Fibroblast of the aortic adventitia (primary cell): ENCODE measurements at regions not wholly inside any gene's neighbourhood (a gene's known extent, or its start where the extent isn't known, plus 50 kb on each side); places are given as distances from the start of the nearest gene placed in this dataset.
"Not testable (repeated sequence)": the region's sequence is repeated elsewhere in the genome, so short reads cannot be mapped to it uniquely, and the experiment has no call there.

ENCODE experiments used
- DNase-seq: peaks from one replicate; pipeline ENCODE4 v3.0.0-alpha.2; 2010; ENCODE audit warnings: low read depth
- H3K4me3 ChIP-seq: 2 replicates; pipeline ENCODE4 v1.5.1; 2011; ENCODE audit warnings: low read depth, mild to moderate bottlenecking, control low read depth, low read length, moderate library complexity
- TF ChIP-seq, protein P1 (sequence below): IDR thresholded peaks from 2 replicates; pipeline ENCODE4 v1.5.1; 2011; ENCODE audit warnings: mild to moderate bottlenecking, low read length, control low read depth, inconsistent platforms; ENCODE audit not compliant: insufficient read depth

DNA sequence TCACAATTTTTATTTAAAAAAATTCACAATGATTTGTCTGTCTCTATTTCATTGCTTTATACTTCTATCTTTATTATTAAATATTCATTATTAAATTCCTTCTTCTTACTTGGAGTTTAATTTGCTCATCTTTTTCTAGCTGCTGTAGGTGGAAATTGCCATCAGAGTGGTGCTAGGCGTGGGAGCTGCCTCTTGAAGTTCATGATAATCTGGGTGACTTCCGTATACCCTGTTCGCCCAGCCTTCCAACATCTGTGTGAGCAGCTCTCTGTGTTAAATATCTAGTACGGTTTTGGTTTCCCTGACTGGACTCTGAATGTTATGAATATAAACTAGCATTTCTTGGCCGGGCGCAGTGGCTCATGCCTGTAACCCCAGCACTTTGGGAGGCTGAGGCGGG, 84.0 kb upstream of the RPH3AL start:
- DNase-seq: no peak
- H3K4me3 ChIP-seq: no peak overlapping the region
- TF ChIP-seq, protein P1, sequence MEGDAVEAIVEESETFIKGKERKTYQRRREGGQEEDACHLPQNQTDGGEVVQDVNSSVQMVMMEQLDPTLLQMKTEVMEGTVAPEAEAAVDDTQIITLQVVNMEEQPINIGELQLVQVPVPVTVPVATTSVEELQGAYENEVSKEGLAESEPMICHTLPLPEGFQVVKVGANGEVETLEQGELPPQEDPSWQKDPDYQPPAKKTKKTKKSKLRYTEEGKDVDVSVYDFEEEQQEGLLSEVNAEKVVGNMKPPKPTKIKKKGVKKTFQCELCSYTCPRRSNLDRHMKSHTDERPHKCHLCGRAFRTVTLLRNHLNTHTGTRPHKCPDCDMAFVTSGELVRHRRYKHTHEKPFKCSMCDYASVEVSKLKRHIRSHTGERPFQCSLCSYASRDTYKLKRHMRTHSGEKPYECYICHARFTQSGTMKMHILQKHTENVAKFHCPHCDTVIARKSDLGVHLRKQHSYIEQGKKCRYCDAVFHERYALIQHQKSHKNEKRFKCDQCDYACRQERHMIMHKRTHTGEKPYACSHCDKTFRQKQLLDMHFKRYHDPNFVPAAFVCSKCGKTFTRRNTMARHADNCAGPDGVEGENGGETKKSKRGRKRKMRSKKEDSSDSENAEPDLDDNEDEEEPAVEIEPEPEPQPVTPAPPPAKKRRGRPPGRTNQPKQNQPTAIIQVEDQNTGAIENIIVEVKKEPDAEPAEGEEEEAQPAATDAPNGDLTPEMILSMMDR: no peak

DNA sequence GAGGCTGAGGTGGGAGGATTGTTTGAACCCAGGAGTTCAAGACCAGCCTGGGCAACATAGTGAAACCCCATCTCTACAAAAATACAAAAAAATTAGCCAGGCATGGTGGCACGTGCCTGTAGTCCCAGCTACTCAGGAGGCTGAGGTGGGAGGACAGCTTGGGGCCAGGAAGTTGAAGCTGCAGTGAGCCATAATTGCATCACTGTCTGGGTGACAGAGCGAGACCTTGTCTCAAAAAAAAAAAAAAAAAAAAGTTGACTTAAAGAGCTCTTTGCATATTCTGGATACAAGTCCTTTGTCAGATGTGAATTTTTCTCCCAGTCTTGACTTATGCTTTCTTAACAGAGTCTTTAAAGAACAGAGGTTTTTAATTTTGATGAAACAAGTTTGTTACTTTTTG, 79.9 kb upstream of the RPH3AL start:
- H3K4me3 ChIP-seq, DNase-seq: not testable (repeated sequence)

DNA sequence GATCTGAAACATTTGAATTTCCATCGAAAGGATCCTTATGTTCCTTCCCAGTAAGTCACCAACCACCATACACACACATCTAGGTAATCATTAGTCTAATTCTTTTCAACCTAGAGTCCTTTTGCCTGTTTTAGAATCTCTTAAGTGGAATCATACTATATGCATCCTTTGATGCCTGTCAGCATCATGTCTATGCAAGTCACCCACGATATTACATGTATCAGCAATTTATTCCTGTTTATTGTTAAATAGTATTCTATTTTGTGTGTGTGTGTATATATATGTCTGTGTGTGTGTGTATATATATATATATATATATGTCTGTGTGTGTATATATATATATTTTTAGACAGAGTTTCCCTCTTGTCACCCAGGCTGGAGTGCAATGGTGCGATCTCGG, 78.9 kb upstream of the RPH3AL start:
- no peak for DNase-seq
- no peak overlapping the region for H3K4me3 ChIP-seq
- TF ChIP-seq, protein P1: no peak

DNA sequence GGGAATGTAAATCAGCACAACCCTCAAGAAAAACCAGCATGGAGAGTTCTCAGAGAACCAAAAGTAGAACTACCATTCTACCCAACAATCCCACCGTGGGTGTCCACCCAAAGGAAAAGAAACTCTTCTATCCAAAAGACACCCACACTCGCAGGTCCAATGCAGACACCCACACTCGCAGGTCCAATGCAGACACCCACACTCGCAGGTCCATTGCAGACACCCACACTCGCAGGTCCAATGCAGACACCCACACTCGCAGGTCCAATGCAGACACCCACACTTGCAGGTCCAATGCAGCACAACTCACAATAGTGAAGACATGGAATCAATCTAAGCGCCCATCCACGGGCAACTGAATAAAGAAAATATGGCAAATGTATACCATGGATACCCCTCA, 77.0 kb upstream of the RPH3AL start:
- TF ChIP-seq, protein P1: no peak
- DNase-seq: no peak
- no peak overlapping the region for H3K4me3 ChIP-seq

DNA sequence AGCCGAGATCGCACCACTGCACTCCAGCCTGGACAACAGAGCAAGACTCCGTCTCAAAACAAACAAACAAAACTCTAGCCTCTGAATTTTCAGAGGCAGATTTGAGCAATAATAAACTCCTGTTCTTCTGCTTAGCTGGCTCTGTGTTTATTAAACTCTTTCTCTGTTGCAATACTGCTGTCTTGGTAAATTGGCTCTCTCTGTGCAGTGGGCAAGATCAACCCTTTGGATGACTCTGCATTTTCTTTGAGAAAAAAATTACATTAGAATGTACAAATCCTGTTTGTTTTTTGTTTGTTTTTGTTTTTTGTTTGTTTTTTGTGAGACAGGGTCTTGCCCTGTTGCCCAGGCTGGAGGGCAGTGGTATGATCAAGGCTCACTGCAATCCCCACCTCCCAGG, 75.8 kb upstream of the RPH3AL start:
- H3K4me3 ChIP-seq: no peak overlapping the region
- TF ChIP-seq, protein P1: no peak

DNA sequence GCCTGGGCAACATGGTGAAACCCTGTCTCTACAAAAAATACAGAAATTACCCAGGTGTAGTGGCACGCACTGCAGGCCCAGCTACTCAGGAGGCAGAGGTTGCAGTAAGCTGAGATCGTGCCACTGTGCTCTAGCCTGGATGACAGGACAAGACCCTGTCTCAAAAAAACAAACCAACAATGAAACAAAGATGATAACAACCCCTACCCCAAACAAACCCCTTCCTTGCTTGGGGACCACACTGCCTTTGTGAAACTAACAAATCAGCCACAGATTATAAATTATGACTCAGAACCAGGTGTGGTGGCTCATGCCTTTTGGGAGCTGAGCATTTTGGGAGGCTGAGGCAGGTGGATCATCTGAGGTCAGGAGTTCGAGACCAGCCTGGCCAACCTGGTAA, 75.3 kb upstream of the RPH3AL start:
- TF ChIP-seq, protein P1: no peak
- DNase-seq: no peak
- H3K4me3 ChIP-seq: no peak overlapping the region

More for the DNA sequence above, 75.8 kb upstream of the RPH3AL start:
- no peak for DNase-seq

DNA sequence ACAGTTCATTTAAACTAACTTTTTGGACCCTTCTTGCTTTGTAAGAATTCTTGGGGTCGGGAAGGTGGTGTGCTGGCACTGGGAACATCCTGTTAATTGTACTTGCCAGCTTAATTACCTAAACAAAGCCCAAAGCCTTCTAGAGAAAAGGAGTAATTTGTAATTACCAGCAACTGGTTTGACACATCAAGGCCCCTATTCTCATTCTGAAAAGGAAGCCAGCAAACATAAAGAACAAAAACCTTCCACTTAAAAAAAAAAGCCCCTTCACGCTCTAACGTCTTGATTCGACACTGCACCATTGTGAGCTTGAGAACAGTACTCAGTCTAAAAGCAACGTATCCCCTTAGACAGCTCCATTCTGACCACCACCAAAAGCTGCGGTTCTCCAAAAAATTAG, 74.7 kb upstream of the RPH3AL start:
- TF ChIP-seq, protein P1: no peak
- no peak overlapping the region for H3K4me3 ChIP-seq
- DNase-seq: no peak
